ENCODE measurements at regions not wholly inside any gene's neighbourhood (a gene's known extent, or its start where the extent isn't known, plus 50 kb on each side); places are given as distances from the start of the nearest gene placed in this dataset.
A peak's percentile ranks its signal among the peaks of the same experiment; 100 is the strongest.
"Not testable (repeated sequence)": the region's sequence is repeated elsewhere in the genome, so short reads cannot be mapped to it uniquely, and the experiment has no call there.

DNA sequence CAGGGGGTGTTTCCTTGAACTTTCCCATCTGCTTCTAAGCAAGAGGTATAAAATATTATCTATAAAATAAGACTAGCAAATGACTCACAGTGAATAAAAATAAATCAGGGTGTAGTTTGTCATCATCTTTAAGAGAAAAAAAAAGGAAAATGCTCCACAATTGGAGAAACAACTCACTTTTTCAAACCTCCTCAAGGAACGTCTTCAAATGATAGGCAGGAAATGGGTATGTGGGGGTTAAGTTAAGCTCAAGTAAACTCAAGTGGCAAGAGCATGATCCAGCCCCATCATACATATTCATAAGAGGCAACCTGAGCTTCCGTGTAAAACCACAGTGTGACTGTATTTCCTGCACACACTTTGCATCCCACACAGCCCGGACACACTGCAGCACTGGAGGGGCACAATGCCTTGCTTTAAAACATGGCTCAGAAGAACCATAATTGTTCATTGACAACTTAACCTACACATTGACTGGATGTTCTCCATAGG is 58.5 kb upstream of the CEP85L start:
- TF ChIP-seq, protein P1, sequence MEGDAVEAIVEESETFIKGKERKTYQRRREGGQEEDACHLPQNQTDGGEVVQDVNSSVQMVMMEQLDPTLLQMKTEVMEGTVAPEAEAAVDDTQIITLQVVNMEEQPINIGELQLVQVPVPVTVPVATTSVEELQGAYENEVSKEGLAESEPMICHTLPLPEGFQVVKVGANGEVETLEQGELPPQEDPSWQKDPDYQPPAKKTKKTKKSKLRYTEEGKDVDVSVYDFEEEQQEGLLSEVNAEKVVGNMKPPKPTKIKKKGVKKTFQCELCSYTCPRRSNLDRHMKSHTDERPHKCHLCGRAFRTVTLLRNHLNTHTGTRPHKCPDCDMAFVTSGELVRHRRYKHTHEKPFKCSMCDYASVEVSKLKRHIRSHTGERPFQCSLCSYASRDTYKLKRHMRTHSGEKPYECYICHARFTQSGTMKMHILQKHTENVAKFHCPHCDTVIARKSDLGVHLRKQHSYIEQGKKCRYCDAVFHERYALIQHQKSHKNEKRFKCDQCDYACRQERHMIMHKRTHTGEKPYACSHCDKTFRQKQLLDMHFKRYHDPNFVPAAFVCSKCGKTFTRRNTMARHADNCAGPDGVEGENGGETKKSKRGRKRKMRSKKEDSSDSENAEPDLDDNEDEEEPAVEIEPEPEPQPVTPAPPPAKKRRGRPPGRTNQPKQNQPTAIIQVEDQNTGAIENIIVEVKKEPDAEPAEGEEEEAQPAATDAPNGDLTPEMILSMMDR (conservative IDR thresholded peaks at IDR 0.05): no peak
- H3K27ac ChIP-seq: peak overlapping the region; percentile 67

DNA sequence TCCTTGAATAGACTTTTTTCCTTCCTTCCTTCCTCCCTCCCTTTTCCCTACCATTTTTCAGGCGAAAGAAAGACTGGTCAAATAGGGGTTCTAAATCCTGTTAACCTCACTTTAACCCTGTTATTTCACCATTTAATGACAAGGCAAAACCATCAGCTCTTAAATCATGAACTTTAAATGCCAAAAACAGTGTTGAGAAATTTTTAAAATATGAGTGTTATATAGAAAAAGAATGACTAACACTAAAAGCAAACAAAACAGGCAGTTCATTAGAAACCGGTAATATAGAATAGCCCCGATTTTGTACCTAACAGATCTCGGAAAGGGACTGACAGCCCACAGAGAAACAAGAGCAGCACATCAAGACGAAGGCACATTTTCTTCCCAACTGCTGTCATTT is 57.4 kb upstream of the CEP85L start:
- TF ChIP-seq, protein P1 (conservative IDR thresholded peaks at IDR 0.05): no peak
- peak overlapping the region; percentile 67 for H3K27ac ChIP-seq

DNA sequence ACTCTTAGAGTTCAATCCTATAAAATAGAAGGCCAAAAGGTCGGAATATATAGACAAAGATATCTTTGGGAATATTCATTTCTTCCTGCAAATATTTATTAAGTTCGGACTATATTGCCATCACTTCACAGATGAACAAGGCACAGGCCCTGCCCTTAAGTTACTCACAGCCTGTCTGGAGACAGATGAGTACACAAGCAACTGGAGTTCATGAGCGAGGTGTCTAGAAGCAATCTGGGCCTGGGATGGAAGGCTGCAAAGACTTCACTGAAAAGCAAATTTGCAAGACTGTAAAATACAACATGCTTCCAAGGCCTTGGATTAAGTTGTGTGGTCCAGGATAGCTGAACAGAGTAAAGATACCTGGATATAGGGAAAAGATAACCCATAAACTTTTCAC is 56.7 kb upstream of the CEP85L start:
- H3K27ac ChIP-seq: no peak overlapping the region
- TF ChIP-seq, protein P1 (conservative IDR thresholded peaks at IDR 0.05): no peak

DNA sequence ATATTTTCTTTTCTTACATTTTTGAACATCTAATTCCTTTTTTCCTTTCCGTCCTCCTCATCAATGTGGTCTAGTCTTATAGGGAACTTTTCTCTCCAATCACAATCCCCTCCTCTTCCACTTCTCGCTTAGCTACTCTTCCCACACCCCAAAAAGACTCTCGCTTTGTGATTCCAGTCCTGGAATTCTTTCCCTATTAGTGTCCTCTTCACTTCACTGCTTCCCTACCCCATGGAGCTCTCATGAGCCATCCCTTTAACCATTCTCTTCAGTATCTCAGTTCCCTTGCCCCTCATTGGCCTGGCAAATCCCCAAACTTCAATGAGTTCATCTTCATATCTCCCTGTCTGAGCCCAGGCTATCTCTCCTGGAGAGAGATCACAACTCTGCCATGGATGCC is 55.3 kb upstream of the CEP85L start:
- H3K27ac ChIP-seq: no peak overlapping the region
- TF ChIP-seq, protein P1 (conservative IDR thresholded peaks at IDR 0.05): no peak

DNA sequence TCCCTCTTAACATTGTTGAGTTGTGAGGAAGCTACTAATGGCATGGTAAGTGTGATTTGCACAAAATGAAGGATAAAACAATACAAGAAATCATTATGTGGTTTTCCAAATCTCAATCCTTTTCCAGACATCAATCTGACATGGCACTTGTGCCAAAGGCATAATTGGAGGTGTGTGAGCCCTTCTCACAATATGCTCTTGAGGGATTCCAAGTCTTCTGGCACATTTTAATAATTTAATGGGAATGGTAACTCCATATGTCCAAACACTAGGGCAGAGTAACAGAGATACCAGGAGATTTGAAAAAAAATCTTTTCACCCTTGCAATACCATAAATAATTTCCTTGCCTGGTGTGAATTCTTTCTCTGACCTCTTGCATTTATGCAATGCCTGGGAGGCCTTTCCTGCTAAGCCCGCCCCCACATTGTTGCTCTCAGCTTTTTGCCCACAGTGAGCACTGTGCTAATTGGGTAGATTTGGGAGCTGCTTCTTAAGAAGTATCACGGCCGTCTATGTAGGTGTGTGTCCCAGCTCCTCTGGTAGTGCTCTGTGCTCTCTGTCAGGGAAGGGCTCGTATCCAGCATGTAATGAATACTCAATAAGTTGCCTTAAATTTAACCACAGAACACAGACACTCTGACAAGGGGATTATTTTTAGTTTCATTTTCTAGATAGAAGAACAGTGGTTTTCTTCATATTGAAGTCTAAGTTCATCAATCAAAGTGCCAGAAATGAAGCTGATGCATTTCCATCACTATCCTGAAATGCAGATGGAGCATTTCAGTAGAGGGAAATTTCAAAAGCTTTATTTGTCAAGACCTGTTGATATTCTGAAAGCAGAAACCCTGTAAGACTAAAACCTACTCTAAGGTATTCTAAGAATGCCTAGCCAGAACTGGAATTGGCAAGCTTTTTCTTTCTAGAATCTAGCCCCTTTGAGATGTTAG is 54.4 kb upstream of the CEP85L start:
- no peak overlapping the region for H3K27ac ChIP-seq
- TF ChIP-seq, protein P1 (conservative IDR thresholded peaks at IDR 0.05): no peak

DNA sequence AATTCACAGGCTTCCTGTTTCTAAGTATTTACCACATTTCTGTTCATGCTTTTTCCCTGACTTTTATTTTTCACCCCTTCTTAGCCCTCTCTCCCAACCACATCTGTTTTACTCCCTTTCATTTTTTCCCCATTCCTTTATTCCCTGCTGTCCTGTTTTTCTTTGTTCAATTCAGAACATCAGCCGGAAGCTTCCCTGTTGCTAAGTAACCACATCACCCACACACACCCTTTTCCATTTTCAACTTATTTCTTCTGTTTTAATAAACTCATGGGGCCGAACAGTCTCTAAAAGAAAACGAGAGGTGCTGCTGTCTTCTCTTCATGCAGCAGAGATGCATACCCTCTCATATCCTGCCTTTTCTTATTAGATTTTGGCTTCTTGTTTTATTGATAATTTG is 53.5 kb upstream of the CEP85L start:
- TF ChIP-seq, protein P1 (conservative IDR thresholded peaks at IDR 0.05): no peak
- H3K27ac ChIP-seq: no peak overlapping the region

DNA sequence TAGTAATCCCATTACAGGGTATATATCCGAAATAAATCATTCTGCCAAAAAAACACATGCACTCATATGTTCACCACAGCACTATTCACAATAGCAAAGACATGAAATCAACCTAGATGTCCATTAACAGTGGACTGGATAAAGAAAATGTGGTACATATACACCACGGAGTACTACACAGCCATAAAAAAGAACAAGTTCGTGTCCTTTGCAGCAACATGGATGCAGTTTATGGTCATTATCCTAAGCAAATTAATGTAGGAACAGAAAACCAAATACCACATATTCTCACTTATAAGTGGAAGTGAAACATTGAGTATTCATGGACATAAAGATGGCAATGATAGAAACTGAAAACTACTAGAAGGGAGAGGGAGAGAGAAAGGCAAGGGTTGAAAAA is 49.9 kb upstream of the CEP85L start:
- not testable (repeated sequence) for H3K27ac ChIP-seq
